Mesenchymal stem cell (in vitro differentiated cells and primary cell): ENCODE measurements at regions not wholly inside any gene's neighbourhood (a gene's known extent, or its start where the extent isn't known, plus 50 kb on each side); places are given as distances from the start of the nearest gene placed in this dataset.

Experiments used
- DNase-seq: peaks from one replicate; pipeline ENCODE4 v3.0.0-alpha.2; 2013
- H2AFZ ChIP-seq: one replicate; pipeline ENCODE4 v1.6.1; 2013; ENCODE audit warnings: low read depth, mild to moderate bottlenecking, control low read depth, inconsistent platforms, low read length, moderate library complexity
- H2AK5ac ChIP-seq: 2 replicates; pipeline ENCODE4 v1.6.1; 2013; ENCODE audit warnings: low read length, moderate library complexity, mild to moderate bottlenecking, inconsistent platforms; ENCODE audit not compliant: severe bottlenecking
- H2BK120ac ChIP-seq: one replicate; pipeline ENCODE4 v1.6.1; 2013; ENCODE audit warnings: low read depth, mild to moderate bottlenecking, inconsistent platforms, low read length, moderate library complexity
- H2BK12ac ChIP-seq, 2 experiments: one replicate each; pipeline ENCODE4 v1.6.1; 2013; ENCODE audit warnings: inconsistent platforms in 2 of 2, low read length in 2 of 2, mild to moderate bottlenecking in 2 of 2, moderate library complexity in 2 of 2, control low read depth in 1 of 2
- H2BK15ac ChIP-seq: one replicate; pipeline ENCODE4 v1.6.1; 2013; ENCODE audit warnings: mild to moderate bottlenecking, low read depth, inconsistent platforms; ENCODE audit not compliant: poor library complexity, severe bottlenecking
- H2BK5ac ChIP-seq: 2 replicates; pipeline ENCODE4 v1.6.1; 2013; ENCODE audit warnings: low read depth, mild to moderate bottlenecking, low read length, control low read depth, inconsistent platforms; ENCODE audit not compliant: poor library complexity, severe bottlenecking
- H3K14ac ChIP-seq, 2 experiments: one replicate each; pipeline ENCODE4 v1.6.1; 2013; ENCODE audit warnings: inconsistent platforms in 2 of 2, low read length in 2 of 2, control low read depth in 1 of 2, mild to moderate bottlenecking in 1 of 2, moderate library complexity in 1 of 2
- H3K18ac ChIP-seq, 2 experiments: one replicate each; pipeline ENCODE4 v1.6.1; 2013; ENCODE audit warnings: inconsistent platforms in 2 of 2, low read length in 2 of 2, control low read depth in 1 of 2, low read depth in 1 of 2, mild to moderate bottlenecking in 1 of 2
- H3K23ac ChIP-seq, 2 experiments: one replicate each; pipeline ENCODE4 v1.6.1; 2013; ENCODE audit warnings: inconsistent platforms in 2 of 2, low read length in 2 of 2, mild to moderate bottlenecking in 2 of 2, moderate library complexity in 2 of 2, control low read depth in 1 of 2
- H3K27ac ChIP-seq: 2 replicates; pipeline ENCODE4 v1.5.1; 2013; ENCODE audit warnings: mild to moderate bottlenecking, moderate library complexity, low read length, control low read depth, inconsistent platforms; ENCODE audit not compliant: poor library complexity, severe bottlenecking
- H3K27me3 ChIP-seq, 2 experiments: 2 replicates each; pipeline versions ENCODE4 v1.6.1 to v1.7.0; 2013; ENCODE audit warnings: low read length in 2 of 2, mild to moderate bottlenecking in 2 of 2, moderate library complexity in 2 of 2, control low read depth in 1 of 2, inconsistent platforms in 1 of 2; ENCODE audit not compliant: control insufficient read depth in 1 of 2, insufficient read depth in 1 of 2
- H3K36me3 ChIP-seq, 2 experiments: 2 replicates each; pipeline versions ENCODE4 v1.6.1 to v1.7.0; 2013; ENCODE audit warnings: low read length in 2 of 2, control low read depth in 1 of 2, inconsistent platforms in 1 of 2, low read depth in 1 of 2, mild to moderate bottlenecking in 1 of 2; ENCODE audit not compliant: insufficient read depth in 2 of 2, control insufficient read depth in 1 of 2
- H3K4ac ChIP-seq, 2 experiments: one replicate each; pipeline ENCODE4 v1.6.1; 2013; ENCODE audit warnings: inconsistent platforms in 2 of 2, low read length in 2 of 2, mild to moderate bottlenecking in 2 of 2, moderate library complexity in 2 of 2, control low read depth in 1 of 2, low read depth in 1 of 2
- H3K4me1 ChIP-seq: 2 replicates; pipeline ENCODE4 v1.6.1; 2013; ENCODE audit warnings: low read depth, low read length, control low read depth; ENCODE audit not compliant: control insufficient read depth, insufficient read depth
- H3K4me2 ChIP-seq: 2 replicates; pipeline ENCODE4 v1.6.1; 2013; ENCODE audit warnings: low read length, mild to moderate bottlenecking, inconsistent platforms; ENCODE audit not compliant: poor library complexity, severe bottlenecking
- H3K4me3 ChIP-seq, 2 experiments: 2 replicates each; pipeline versions ENCODE4 v1.5.1 to v1.7.0; 2013; ENCODE audit warnings: low read length in 2 of 2, mild to moderate bottlenecking in 2 of 2, control low read depth in 1 of 2, low read depth in 1 of 2; ENCODE audit not compliant: insufficient read depth in 1 of 2
- H3K79me1 ChIP-seq: replicated peaks from 2 replicates; pipeline ENCODE4 v1.6.1; 2013; ENCODE audit warnings: mild to moderate bottlenecking, control low read depth, low read length, inconsistent platforms; ENCODE audit not compliant: poor library complexity, severe bottlenecking
- H3K9ac ChIP-seq: 2 replicates; pipeline ENCODE4 v1.7.0; 2013; ENCODE audit warnings: mild to moderate bottlenecking, low read length, moderate library complexity
- H3K9me3 ChIP-seq: 2 replicates; pipeline ENCODE4 v1.7.0; 2013; ENCODE audit warnings: mild to moderate bottlenecking, low read length; ENCODE audit not compliant: control insufficient read depth
- H4K8ac ChIP-seq: one replicate; pipeline ENCODE4 v1.6.1; 2013; ENCODE audit warnings: inconsistent platforms, mild to moderate bottlenecking, low read length, moderate library complexity
- H4K91ac ChIP-seq: one replicate; pipeline ENCODE4 v1.6.1; 2013; ENCODE audit warnings: mild to moderate bottlenecking, low read length, inconsistent platforms
- WGBS: methylation state at CpG from one replicate; pipeline ENCODE4 v1.1.7; 2013; ENCODE audit warnings: mixed read lengths; 5-methylcytosine and 5-hydroxymethylcytosine counted together

DNA sequence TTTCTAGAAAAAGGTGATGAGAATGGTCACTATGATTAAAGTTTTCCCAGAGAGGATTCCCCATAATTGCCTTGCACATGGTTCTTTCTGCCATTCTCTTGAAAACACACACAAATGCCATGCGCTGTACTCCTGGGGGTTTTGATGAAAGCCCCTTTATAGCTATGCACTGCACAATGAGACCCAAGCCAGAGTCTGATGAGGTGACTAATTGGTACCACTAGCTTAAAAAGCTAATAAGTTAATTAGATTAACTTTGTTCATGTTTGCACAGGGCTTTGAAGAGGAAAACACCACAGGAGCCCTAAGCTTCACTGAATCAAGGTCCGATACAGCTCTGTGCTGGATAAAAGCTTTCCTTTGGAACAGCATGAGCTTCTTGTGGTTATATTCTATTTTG is 132.2 kb downstream of the NKX6-1 start:
- Histone ChIP-seq H2AK5ac (no peak overlapping the region), H3K4me3 (no peak overlapping the region), H3K27ac (no peak overlapping the region), H3K4me1 (no peaks in the 10 kb centered on the region), H3K4ac (no peak overlapping the region), H2BK5ac (no peak overlapping the region), H3K4me2 (no peak overlapping the region), H3K18ac (no peak overlapping the region), H3K23ac (no peak overlapping the region), H3K9me3 (no peaks in the 10 kb centered on the region), H2AFZ (no peak overlapping the region), H3K27me3 (no peaks in the 10 kb centered on the region), H2BK12ac (no peak overlapping the region), H3K36me3 (no peaks in the 10 kb centered on the region), H4K8ac (no peak overlapping the region), H2BK120ac (no peak overlapping the region), H2BK15ac (no peak overlapping the region), H3K9ac (no peak overlapping the region), H3K79me1 (no peaks in the 10 kb centered on the region), H4K91ac (no peak overlapping the region), H3K14ac (no peak overlapping the region)
- WGBS, result 100% methylated on average over 2 of the region's 2 CpGs
- no peak for DNase-seq

DNA sequence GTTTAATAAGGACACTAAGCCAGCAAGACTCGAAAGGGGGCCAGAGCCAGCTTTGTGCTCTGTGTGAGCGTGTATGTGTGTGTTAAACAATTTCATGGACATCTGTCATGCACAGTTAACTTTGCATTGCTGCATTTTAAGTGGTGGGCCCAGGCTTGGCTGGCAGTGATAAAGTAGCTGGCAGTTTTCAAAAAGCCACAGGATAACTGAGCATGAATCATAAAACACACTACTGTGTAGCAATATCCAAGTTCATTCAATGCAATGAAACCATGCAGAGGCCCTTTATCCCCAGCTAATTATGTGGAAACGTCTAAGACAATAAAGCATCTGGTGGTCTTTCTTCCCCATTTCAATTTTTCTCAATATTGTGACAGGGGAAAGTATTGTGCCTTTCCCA is 132.9 kb downstream of the NKX6-1 start:
- no peak for DNase-seq
- H3K9me3 ChIP-seq, result peaks cover 4% of the 10 kb centered on the region
- no peaks in the 10 kb centered on the region for H3K27me3 ChIP-seq
- no peak overlapping the region for H2BK12ac ChIP-seq
- no peaks in the 10 kb centered on the region for H3K36me3 ChIP-seq
- H3K4ac ChIP-seq, result no peak overlapping the region
- peak overlapping the region in 1 of 2 experiments; percentile 10 for H3K23ac ChIP-seq
- H2AK5ac ChIP-seq, result no peak overlapping the region
- 59% methylated on average over 2 of the region's 3 CpGs for WGBS
- no peaks in the 10 kb centered on the region for H3K79me1 ChIP-seq
- no peak overlapping the region for H4K91ac ChIP-seq
- no peak overlapping the region for H2AFZ ChIP-seq
- H3K4me1 ChIP-seq, result no peaks in the 10 kb centered on the region
- H2BK5ac ChIP-seq, result no peak overlapping the region
- no peak overlapping the region for H3K9ac ChIP-seq
- no peak overlapping the region for H2BK15ac ChIP-seq
- H3K4me3 ChIP-seq, result no peak overlapping the region
- no peak overlapping the region for H2BK120ac ChIP-seq
- no peak overlapping the region for H3K18ac ChIP-seq
- no peak overlapping the region for H3K27ac ChIP-seq
- no peak overlapping the region for H3K14ac ChIP-seq
- no peak overlapping the region for H4K8ac ChIP-seq
- H3K4me2 ChIP-seq, result no peak overlapping the region

DNA sequence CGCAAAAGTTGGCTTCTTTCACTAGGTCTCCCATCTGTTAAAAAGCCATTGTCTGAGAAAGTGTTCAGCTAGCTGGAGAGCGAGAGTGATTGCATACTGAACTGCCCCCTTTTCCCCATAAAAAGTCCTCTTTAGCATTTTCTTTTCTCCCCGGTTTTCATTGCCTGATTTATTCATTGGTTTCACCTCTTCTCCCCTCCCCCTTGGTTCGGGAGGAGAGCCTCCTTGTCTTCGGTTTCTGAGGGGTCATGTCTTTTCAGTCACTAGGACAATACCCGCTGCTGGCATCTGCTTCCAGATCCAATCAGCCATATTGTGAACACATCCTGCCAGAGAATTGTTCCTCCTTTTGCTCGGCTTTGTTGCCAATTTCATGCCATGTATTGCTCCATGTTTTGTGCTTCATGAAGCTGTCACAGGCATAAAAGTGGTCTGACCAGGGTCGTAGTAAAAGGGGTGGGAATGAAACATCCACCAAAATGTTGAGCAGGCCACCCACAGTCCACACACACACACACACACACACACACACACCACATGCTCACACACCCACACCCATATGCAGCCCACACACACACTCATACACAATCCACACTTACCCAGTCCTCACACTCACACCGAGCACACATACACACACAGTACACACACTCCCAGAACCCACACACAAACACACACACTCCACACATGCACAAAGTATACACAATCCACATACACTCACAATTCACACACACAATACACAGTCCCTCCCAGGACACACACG is 136.0 kb downstream of the NKX6-1 start:
- Histone ChIP-seq H4K8ac (no peak overlapping the region), H3K4me3 (no peak overlapping the region), H3K79me1 (no peaks in the 10 kb centered on the region), H3K27me3 (no peaks in the 10 kb centered on the region), H2AFZ (no peak overlapping the region), H3K23ac (no peak overlapping the region), H3K4me2 (no peak overlapping the region), H3K9me3 (peaks cover 4% of the 10 kb centered on the region), H2BK12ac (no peak overlapping the region), H3K4ac (no peak overlapping the region), H3K18ac (no peak overlapping the region), H3K9ac (no peak overlapping the region), H2BK5ac (no peak overlapping the region), H3K4me1 (no peaks in the 10 kb centered on the region), H2AK5ac (no peak overlapping the region), H3K27ac (no peak overlapping the region), H2BK120ac (no peak overlapping the region), H3K36me3 (no peaks in the 10 kb centered on the region), H2BK15ac (no peak overlapping the region), H3K14ac (no peak overlapping the region), H4K91ac (peak overlapping the region; percentile 31)
- WGBS, result 79% methylated on average over 10 of the region's 10 CpGs
- no peak for DNase-seq

DNA sequence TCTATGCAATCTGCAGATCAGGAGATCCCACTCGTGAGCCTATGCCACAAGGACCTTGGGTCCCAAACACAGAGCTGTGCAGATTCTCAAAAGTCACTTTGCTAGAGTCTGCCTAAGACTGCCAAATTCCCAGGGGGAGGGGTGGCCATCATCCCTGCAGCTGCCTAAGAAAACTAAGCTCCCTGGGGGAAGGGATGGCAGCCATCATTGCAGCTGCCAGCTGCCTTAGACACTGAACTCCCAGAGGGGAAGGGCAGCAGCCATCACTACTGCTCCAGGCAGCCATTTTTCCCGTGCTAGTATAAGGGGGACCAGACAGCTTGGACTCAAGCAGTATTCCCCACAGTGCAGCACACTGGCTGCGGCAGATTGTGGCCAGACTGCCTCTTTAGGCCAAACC is 156.9 kb downstream of the NKX6-1 start:
- H3K9ac ChIP-seq, result no peak overlapping the region
- H2BK12ac ChIP-seq, result no peak overlapping the region
- H3K14ac ChIP-seq, result no peak overlapping the region
- H3K4me1 ChIP-seq, result no peaks in the 10 kb centered on the region
- H3K4ac ChIP-seq, result no peak overlapping the region
- no peak overlapping the region for H3K18ac ChIP-seq
- H3K9me3 ChIP-seq, result peaks cover 34% of the 10 kb centered on the region
- H2BK5ac ChIP-seq, result no peak overlapping the region
- no peak overlapping the region for H2AFZ ChIP-seq
- H2AK5ac ChIP-seq, result no peak overlapping the region
- no peak overlapping the region for H4K8ac ChIP-seq
- H2BK120ac ChIP-seq, result no peak overlapping the region
- H3K79me1 ChIP-seq, result no peaks in the 10 kb centered on the region
- no peaks in the 10 kb centered on the region for H3K27me3 ChIP-seq
- H4K91ac ChIP-seq, result no peak overlapping the region
- H3K4me2 ChIP-seq, result no peak overlapping the region
- H2BK15ac ChIP-seq, result no peak overlapping the region
- WGBS, result 56% methylated on average over 3 of the region's 3 CpGs
- H3K4me3 ChIP-seq, result no peak overlapping the region
- H3K23ac ChIP-seq, result no peak overlapping the region
- no peak overlapping the region for H3K27ac ChIP-seq
- no peaks in the 10 kb centered on the region for H3K36me3 ChIP-seq
- no peak for DNase-seq
